OCI-LY3 (cell line): ENCODE measurements at regions not wholly inside any gene's neighbourhood (a gene's known extent, or its start where the extent isn't known, plus 50 kb on each side); places are given as distances from the start of the nearest gene placed in this dataset.

Experiments used
- H2AFZ ChIP-seq: fragments of 200-600, 300-600 bp; shearing (Covaris generic); 2 replicates; pipeline ENCODE4 v1.6.0; 2014; ENCODE audit warnings: antibody characterized with exemption, low read depth, low read length
- H3K27ac ChIP-seq: fragments of 200-600, 300-600 bp; sonication (generic); 2 replicates; pipeline ENCODE4 v1.5.1; 2014; ENCODE audit warnings: mild to moderate bottlenecking, low read length, moderate library complexity, mixed read lengths
- H3K27me3 ChIP-seq: fragments of 200-600, 300-600 bp; sonication (generic); 2 replicates; pipeline ENCODE4 v1.6.1; 2014; ENCODE audit warnings: low read depth, low read length, mixed read lengths
- H3K36me3 ChIP-seq: fragments of 200-600, 300-600 bp; sonication (generic); replicated peaks from 2 replicates; pipeline ENCODE3; 2014; ENCODE audit warnings: low read depth, low read length, mixed read lengths
- H3K4me1 ChIP-seq: fragments of 300-600, 200-600 bp; sonication (generic); 2 replicates; pipeline ENCODE4 v1.6.1; 2014; ENCODE audit warnings: low read length, mixed read lengths
- H3K4me2 ChIP-seq: fragments of 200-600, 300-600 bp; sonication (generic); 2 replicates; pipeline ENCODE4 v1.6.1; 2014; ENCODE audit warnings: low read length, mixed read lengths
- H3K4me3 ChIP-seq: fragments of 300-600, 200-600 bp; sonication (generic); 2 replicates; pipeline ENCODE4 v1.5.1; 2014; ENCODE audit warnings: antibody characterized with exemption, mild to moderate bottlenecking, low read length, moderate library complexity
- H3K79me2 ChIP-seq: fragments of 300-600, 200-600 bp; shearing (Covaris generic); 2 replicates; pipeline ENCODE4 v1.6.1; 2014; ENCODE audit warnings: mild to moderate bottlenecking, low read length, mixed read lengths
- H3K9ac ChIP-seq: fragments of 300-600, 200-600 bp; shearing (Covaris generic); 2 replicates; pipeline ENCODE4 v1.6.0; 2014; ENCODE audit warnings: mild to moderate bottlenecking, low read length, moderate library complexity
- H3K9me3 ChIP-seq: fragments of 200-600, 300-600 bp; shearing (Covaris generic); 2 replicates; pipeline ENCODE4 v1.6.1; 2014; ENCODE audit warnings: low read length, mixed read lengths; ENCODE audit not compliant: insufficient read depth
- H4K20me1 ChIP-seq: fragments of 200-600, 300-600 bp; sonication (generic); 2 replicates; pipeline ENCODE4 v1.6.1; 2016; ENCODE audit warnings: low read length, mixed read lengths; ENCODE audit not compliant: insufficient read depth
- CTCF ChIP-seq: fragments of 200-600, 300-600 bp; sonication (generic); IDR thresholded peaks from 2 replicates; pipeline ENCODE4 v1.5.1; 2014; ENCODE audit warnings: antibody characterized with exemption, low read length, low read depth
- EZH2phosphoT487 ChIP-seq: fragments of 200-600 bp; shearing (Covaris generic); IDR thresholded peaks from 2 replicates; pipeline ENCODE4 v1.6.1; 2018; ENCODE audit warnings: antibody characterized with exemption, mixed run types, low read depth

- Histone ChIP-seq H3K4me2 (no peak overlapping the region), H3K79me2 (no peaks in the 10 kb centered on the region), H2AFZ (no peak overlapping the region), H3K27me3 (no peaks in the 10 kb centered on the region), H3K9ac (no peak overlapping the region), H3K9me3 (no peaks in the 10 kb centered on the region), H4K20me1 (no peaks in the 10 kb centered on the region), H3K36me3 (no peaks in the 10 kb centered on the region), H3K27ac (no peak overlapping the region), H3K4me1 (no peaks in the 10 kb centered on the region), H3K4me3 (no peak overlapping the region)
- TF ChIP-seq CTCF (no peak), EZH2phosphoT487 (no peak)
Observed at GRCh38 chr7:21172800-21173199, 255.1 kb upstream of the SP4 start.

- no peak overlapping the region for H2AFZ ChIP-seq
- no peaks in the 10 kb centered on the region for H3K9me3 ChIP-seq
- no peak overlapping the region for H3K9ac ChIP-seq
- TF ChIP-seq EZH2phosphoT487 (no peak), CTCF (no peak)
- no peaks in the 10 kb centered on the region for H3K79me2 ChIP-seq
- no peak overlapping the region for H3K27ac ChIP-seq
- no peaks in the 10 kb centered on the region for H4K20me1 ChIP-seq
- no peaks in the 10 kb centered on the region for H3K27me3 ChIP-seq
- H3K4me3 ChIP-seq: no peak overlapping the region
- H3K36me3 ChIP-seq: no peaks in the 10 kb centered on the region
- no peaks in the 10 kb centered on the region for H3K4me1 ChIP-seq
- H3K4me2 ChIP-seq: no peak overlapping the region
Observed at GRCh38 chr7:21173436-21173835, 254.4 kb upstream of the SP4 start.

DNA sequence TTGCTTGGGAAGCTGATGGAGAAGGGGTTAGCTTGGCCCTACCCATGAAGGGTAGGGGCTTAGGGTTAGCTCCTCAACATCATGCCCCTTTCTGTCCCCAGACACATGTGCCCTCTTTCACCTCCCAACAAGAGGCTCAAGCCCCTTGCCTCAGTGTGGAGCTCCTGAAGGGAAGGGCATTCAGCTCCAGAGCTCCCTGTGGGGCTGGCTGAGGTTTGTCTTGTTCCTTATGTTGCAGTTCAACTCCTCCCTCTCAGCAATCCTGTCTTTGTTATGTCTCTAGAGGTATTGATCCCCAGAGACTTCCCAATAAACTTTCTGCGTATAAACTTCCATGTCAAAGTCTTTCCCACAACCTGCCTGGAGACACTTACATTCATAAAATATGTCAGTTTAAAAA lies 252.2 kb upstream of the SP4 start:
- H3K27me3 ChIP-seq: no peaks in the 10 kb centered on the region
- TF ChIP-seq CTCF: no peak
- TF ChIP-seq EZH2phosphoT487: no peak
- no peak overlapping the region for H3K27ac ChIP-seq
- no peaks in the 10 kb centered on the region for H3K36me3 ChIP-seq
- H2AFZ ChIP-seq: no peak overlapping the region
- H3K9ac ChIP-seq: no peak overlapping the region
- H3K4me2 ChIP-seq: no peak overlapping the region
- H3K4me3 ChIP-seq: no peak overlapping the region
- no peaks in the 10 kb centered on the region for H3K4me1 ChIP-seq
- no peaks in the 10 kb centered on the region for H3K79me2 ChIP-seq
- no peaks in the 10 kb centered on the region for H3K9me3 ChIP-seq
- no peaks in the 10 kb centered on the region for H4K20me1 ChIP-seq

- Histone ChIP-seq H3K4me3 (no peak overlapping the region), H2AFZ (no peak overlapping the region), H4K20me1 (no peaks in the 10 kb centered on the region), H3K9me3 (no peaks in the 10 kb centered on the region), H3K79me2 (no peaks in the 10 kb centered on the region), H3K27me3 (no peaks in the 10 kb centered on the region), H3K9ac (no peak overlapping the region), H3K27ac (no peak overlapping the region), H3K4me2 (no peak overlapping the region), H3K4me1 (no peaks in the 10 kb centered on the region), H3K36me3 (no peaks in the 10 kb centered on the region)
- TF ChIP-seq EZH2phosphoT487 (no peak), CTCF (no peak)
Observed at GRCh38 chr7:21184942-21185652, 242.8 kb upstream of the SP4 start.
